Karpas-422 (cell line): ENCODE measurements at regions not wholly inside any gene's neighbourhood (a gene's known extent, or its start where the extent isn't known, plus 50 kb on each side); places are given as distances from the start of the nearest gene placed in this dataset.

Experiments used
- DNase-seq: peaks from one replicate; pipeline ENCODE4 v3.0.0-alpha.2; 2015
- H2AFZ ChIP-seq: fragments of 200-600 bp; sonication (generic); 2 replicates; pipeline ENCODE4 v1.6.1; 2014; ENCODE audit warnings: antibody characterized with exemption, low read length, mixed read lengths
- H3K27ac ChIP-seq: fragments of 200-600 bp; sonication (generic); 2 replicates; pipeline ENCODE4 v1.5.1; 2014; ENCODE audit warnings: mild to moderate bottlenecking, low read length, moderate library complexity
- H3K27me3 ChIP-seq: fragments of 200-600 bp; sonication (generic); 2 replicates; pipeline ENCODE4 v1.6.1; 2014; ENCODE audit warnings: low read length, mixed read lengths
- H3K36me3 ChIP-seq: fragments of 200-600 bp; sonication (generic); 2 replicates; pipeline ENCODE4 v1.6.1; 2014; ENCODE audit warnings: low read length, mixed read lengths; ENCODE audit not compliant: insufficient read depth
- H3K4me1 ChIP-seq: fragments of 200-600 bp; sonication (generic); 2 replicates; pipeline ENCODE4 v1.6.1; 2014; ENCODE audit warnings: mild to moderate bottlenecking, low read length, mixed read lengths
- H3K4me2 ChIP-seq: fragments of 200-600 bp; sonication (generic); 2 replicates; pipeline ENCODE4 v1.6.1; 2014; ENCODE audit warnings: low read length, low read depth, mild to moderate bottlenecking; ENCODE audit not compliant: poor library complexity, severe bottlenecking
- H3K4me3 ChIP-seq: fragments of 200-600 bp; sonication (generic); 2 replicates; pipeline ENCODE4 v1.5.1; 2014; ENCODE audit warnings: mild to moderate bottlenecking, antibody characterized with exemption, low read length, mixed read lengths
- H3K79me2 ChIP-seq: fragments of 200-600 bp; sonication (generic); 2 replicates; pipeline ENCODE4 v1.6.1; 2014; ENCODE audit warnings: mild to moderate bottlenecking, low read length, mixed read lengths
- H3K9ac ChIP-seq: fragments of 200-600 bp; sonication (generic); 2 replicates; pipeline ENCODE4 v1.6.0; 2014; ENCODE audit warnings: low read length
- H3K9me2 ChIP-seq: fragments of 200-600 bp; sonication (generic), shearing (Covaris generic); replicated peaks from 2 replicates; pipeline ENCODE4 v1.6.0; 2014; ENCODE audit warnings: mild to moderate bottlenecking, low read length, moderate library complexity; ENCODE audit not compliant: insufficient read depth
- H3K9me3 ChIP-seq: fragments of 300-700, 200-600 bp; sonication (generic); 2 replicates; pipeline ENCODE4 v1.6.1; 2014; ENCODE audit warnings: low read length, mixed read lengths
- H4K20me1 ChIP-seq: fragments of 200-600 bp; sonication (generic); 2 replicates; pipeline ENCODE4 v1.6.1; 2014; ENCODE audit warnings: mild to moderate bottlenecking, antibody characterized with exemption, low read length, low read depth; ENCODE audit not compliant: insufficient read depth

DNA sequence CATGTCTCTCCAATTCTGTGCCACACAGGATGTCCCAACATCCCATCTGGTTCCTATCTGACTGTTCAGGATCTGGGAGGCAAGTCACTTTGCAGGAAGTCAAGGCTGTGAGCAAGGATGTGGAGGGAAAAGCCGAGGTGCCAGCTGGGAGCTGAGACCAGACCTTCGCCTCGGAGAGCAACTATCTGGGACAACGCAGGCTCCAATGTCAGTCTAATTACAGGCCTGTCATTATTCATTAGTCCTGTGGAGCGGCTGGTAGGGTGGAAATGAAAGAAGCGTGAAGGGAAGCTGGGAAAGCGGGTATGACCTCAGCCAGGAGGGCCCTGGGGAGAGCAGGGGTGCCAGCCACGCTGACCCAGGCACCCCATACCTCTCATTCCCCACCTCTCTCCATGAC is 147.3 kb downstream of the UNC5CL start:
- no peaks in the 10 kb centered on the region for H3K9me2 ChIP-seq
- no peak overlapping the region for H3K4me3 ChIP-seq
- H4K20me1 ChIP-seq = no peaks in the 10 kb centered on the region
- H3K79me2 ChIP-seq = no peaks in the 10 kb centered on the region
- no peaks in the 10 kb centered on the region for H3K4me1 ChIP-seq
- H2AFZ ChIP-seq = no peak overlapping the region
- no peaks in the 10 kb centered on the region for H3K9me3 ChIP-seq
- H3K27me3 ChIP-seq = no peaks in the 10 kb centered on the region
- no peak for DNase-seq
- H3K9ac ChIP-seq = no peak overlapping the region
- H3K27ac ChIP-seq = no peak overlapping the region
- no peak overlapping the region for H3K4me2 ChIP-seq
- no peaks in the 10 kb centered on the region for H3K36me3 ChIP-seq

DNA sequence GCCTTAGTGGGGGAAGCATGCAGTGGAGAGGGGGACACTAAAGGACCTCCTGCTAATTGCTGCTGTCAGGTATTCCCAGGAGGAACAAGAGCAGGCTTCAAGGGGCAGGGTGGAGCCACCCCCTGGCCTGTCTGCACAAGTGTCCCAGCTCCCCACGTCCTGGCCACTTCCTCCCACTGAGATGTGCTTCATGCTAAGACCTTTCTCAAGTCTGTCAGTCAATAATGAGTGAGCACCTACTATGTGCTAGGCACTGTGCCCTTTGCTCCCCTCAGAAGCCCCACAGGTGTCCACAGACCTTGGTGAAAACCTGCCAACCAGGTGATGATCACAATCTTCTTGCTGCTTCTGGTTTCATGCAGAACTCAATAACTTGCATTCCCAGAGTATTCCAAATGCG is 147.9 kb downstream of the UNC5CL start:
- no peaks in the 10 kb centered on the region for H3K4me1 ChIP-seq
- no peaks in the 10 kb centered on the region for H3K27me3 ChIP-seq
- H3K4me3 ChIP-seq = no peak overlapping the region
- H3K36me3 ChIP-seq = no peaks in the 10 kb centered on the region
- DNase-seq = no peak
- H3K79me2 ChIP-seq = no peaks in the 10 kb centered on the region
- H4K20me1 ChIP-seq = no peaks in the 10 kb centered on the region
- H3K9me3 ChIP-seq = no peaks in the 10 kb centered on the region
- H2AFZ ChIP-seq = no peak overlapping the region
- H3K9me2 ChIP-seq = no peaks in the 10 kb centered on the region
- H3K4me2 ChIP-seq = no peak overlapping the region
- H3K27ac ChIP-seq = no peak overlapping the region
- no peak overlapping the region for H3K9ac ChIP-seq

DNA sequence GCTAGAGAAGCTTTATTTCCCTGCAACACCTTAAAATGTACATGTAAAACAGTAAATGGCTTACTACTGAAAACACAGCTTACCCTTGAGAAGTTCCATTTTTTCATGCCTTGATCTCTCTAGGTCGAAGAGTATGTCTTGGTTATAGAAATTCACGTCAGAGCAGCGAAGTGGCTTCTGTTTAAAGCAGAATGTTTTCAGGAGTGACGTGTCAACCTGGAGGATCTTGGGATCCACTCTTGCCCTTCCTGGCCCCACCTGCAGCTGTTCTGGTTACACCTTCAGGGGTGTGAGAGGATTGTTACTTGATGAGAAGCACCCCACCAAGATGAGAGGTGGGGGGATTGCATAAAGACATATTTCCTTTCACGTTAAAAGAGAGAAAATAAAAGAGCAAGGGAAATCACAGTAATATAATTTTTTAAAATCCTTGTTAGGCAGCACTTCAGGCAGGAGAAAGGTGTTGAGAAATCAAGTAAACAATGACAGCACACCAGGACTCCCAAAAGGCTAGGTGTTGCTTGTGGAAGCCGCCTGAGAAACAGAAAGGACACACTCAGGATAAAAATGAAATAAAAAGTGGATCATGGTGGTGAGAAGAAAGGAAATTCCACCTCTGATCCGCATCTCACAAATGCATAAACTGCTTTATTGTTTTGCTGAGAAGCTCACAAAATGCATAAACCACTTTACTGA is 149.7 kb downstream of the UNC5CL start:
- no peak overlapping the region for H3K4me2 ChIP-seq
- no peak overlapping the region for H3K9ac ChIP-seq
- no peaks in the 10 kb centered on the region for H3K79me2 ChIP-seq
- no peaks in the 10 kb centered on the region for H3K27me3 ChIP-seq
- DNase-seq = no peak
- no peaks in the 10 kb centered on the region for H3K9me2 ChIP-seq
- no peak overlapping the region for H2AFZ ChIP-seq
- H3K4me3 ChIP-seq = no peak overlapping the region
- no peaks in the 10 kb centered on the region for H3K36me3 ChIP-seq
- no peaks in the 10 kb centered on the region for H3K9me3 ChIP-seq
- no peaks in the 10 kb centered on the region for H3K4me1 ChIP-seq
- H3K27ac ChIP-seq = no peak overlapping the region
- H4K20me1 ChIP-seq = no peaks in the 10 kb centered on the region

DNA sequence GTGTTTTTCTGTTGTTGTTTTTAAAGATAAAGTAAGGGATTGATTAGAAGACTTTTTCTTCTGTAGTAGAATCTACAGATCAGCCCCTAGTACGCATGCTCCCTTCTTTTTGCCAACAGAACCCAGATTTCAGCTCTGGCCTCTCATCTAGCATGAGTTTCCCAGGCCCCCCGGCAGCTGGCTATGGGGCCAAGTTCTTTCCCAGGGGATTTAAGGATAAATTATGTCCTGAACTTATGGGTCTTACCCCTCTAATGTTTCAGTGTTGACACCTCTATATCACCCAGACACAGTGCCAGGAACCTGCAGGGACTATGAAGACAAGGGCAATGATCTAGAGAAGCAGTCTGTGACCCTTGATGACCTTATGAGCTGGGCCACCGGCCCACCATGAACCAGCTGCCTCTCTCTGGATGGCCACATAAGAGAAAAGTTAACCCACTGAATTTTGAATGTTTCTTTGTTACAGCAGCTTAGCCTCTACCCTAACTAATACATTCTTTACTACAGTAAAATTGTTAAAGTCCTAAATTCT is 150.5 kb downstream of the UNC5CL start:
- H3K27ac ChIP-seq = no peak overlapping the region
- no peak overlapping the region for H3K4me2 ChIP-seq
- no peaks in the 10 kb centered on the region for H3K4me1 ChIP-seq
- DNase-seq = no peak
- no peaks in the 10 kb centered on the region for H3K36me3 ChIP-seq
- H3K27me3 ChIP-seq = no peaks in the 10 kb centered on the region
- no peaks in the 10 kb centered on the region for H3K9me2 ChIP-seq
- no peaks in the 10 kb centered on the region for H3K9me3 ChIP-seq
- no peak overlapping the region for H3K9ac ChIP-seq
- no peaks in the 10 kb centered on the region for H4K20me1 ChIP-seq
- H3K79me2 ChIP-seq = no peaks in the 10 kb centered on the region
- no peak overlapping the region for H3K4me3 ChIP-seq
- H2AFZ ChIP-seq = no peak overlapping the region

DNA sequence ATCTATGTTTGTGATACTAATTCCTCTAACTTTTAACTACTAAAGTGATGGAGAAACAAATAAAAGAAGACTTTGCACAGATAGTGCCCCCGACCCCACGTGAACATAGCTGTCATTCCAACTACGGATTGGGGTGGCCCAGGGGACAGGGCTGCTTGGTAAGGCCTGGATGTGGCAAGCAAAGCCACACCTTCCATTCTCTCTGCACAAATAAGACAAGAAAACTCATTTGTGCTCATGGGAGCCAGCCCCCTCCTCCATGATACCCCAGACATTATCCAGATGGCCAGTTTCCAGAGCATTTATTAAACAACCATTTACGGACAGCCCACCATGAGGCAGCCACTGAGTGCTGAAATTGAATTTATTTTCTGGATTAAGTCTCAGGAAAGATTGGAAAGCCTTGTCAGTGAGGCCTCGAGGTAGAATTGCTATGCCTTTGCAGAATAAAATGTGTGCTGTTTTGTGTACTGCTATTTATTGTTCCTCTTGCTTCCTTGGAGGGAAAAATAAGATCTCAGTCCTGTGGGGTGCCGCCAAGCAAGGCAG is 151.2 kb downstream of the UNC5CL start:
- no peak overlapping the region for H3K4me3 ChIP-seq
- no peaks in the 10 kb centered on the region for H3K4me1 ChIP-seq
- no peak overlapping the region for H3K9ac ChIP-seq
- no peak overlapping the region for H2AFZ ChIP-seq
- no peaks in the 10 kb centered on the region for H4K20me1 ChIP-seq
- H3K79me2 ChIP-seq = no peaks in the 10 kb centered on the region
- H3K4me2 ChIP-seq = no peak overlapping the region
- H3K9me2 ChIP-seq = no peaks in the 10 kb centered on the region
- H3K9me3 ChIP-seq = no peaks in the 10 kb centered on the region
- H3K36me3 ChIP-seq = no peaks in the 10 kb centered on the region
- H3K27me3 ChIP-seq = no peaks in the 10 kb centered on the region
- no peak for DNase-seq
- H3K27ac ChIP-seq = no peak overlapping the region

DNA sequence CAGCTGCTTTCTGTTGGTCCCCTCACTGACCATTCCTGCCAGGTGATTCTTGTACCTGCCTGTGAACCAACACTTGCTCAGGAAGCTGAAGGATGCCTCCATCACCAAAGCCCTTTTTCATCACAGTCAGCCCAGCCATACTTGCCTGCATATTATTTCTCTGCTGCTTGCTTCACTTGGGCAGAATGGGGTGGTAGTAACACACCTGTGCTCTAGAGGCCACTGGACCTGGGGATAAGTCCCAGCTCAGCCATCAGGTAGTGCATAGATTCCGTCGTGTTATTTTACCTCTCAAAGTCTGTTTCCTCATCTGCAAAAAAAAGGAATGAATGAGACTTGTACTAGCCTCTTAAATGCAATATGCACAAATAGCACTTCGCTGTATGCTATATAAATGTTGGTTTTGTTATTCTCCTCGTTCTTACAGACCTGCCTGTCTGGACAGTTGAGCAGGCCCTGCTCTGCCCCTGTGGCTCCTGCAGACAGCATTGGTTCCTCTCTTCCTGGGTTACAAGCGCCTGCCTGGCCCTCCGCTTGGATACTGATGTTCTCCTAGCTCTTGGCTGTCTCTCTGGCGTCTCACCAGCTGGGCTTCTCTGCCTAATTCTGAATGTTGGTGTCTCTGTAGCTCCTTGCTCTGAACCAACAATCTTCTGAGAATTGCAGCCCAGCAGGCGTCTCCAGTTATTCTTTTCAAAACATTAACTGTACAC is 151.8 kb downstream of the UNC5CL start:
- Histone ChIP-seq H3K9me3 (no peaks in the 10 kb centered on the region), H4K20me1 (no peaks in the 10 kb centered on the region), H3K27me3 (no peaks in the 10 kb centered on the region), H3K36me3 (no peaks in the 10 kb centered on the region), H3K9me2 (no peaks in the 10 kb centered on the region), H2AFZ (no peak overlapping the region), H3K27ac (no peak overlapping the region), H3K79me2 (no peaks in the 10 kb centered on the region), H3K4me2 (no peak overlapping the region), H3K9ac (no peak overlapping the region), H3K4me1 (no peaks in the 10 kb centered on the region), H3K4me3 (no peak overlapping the region)
- no peak for DNase-seq

DNA sequence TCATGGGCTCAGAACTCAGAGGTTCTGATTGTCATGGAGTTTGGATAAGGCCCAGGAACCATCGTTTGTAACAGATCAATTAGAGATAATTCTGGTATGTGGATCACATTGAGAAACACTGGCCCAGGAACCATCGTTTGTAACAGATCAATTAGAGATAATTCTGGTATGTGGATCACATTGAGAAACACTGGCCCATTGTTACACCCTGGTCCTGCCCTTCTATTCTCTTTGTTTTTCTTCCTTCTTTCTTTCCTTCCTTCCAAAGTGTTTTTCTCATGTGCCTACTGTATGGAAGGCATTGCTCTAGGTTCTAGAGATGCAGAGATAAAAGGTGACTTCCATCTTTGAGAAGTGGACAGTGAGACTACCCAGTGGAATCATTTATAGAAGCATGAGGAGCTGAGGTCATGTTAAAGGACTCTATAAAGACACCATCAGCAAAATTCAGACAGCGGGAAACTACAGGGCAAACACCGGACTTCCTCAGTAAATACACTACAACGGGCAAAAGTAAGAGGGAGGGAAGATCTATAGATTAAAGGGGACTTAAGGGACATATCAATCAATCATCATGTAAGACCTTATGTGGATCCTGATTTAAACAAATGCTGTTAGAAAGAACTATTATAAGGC is 153.8 kb downstream of the UNC5CL start:
- no peak overlapping the region for H3K4me2 ChIP-seq
- no peaks in the 10 kb centered on the region for H3K9me3 ChIP-seq
- no peaks in the 10 kb centered on the region for H3K27me3 ChIP-seq
- H3K9me2 ChIP-seq = no peaks in the 10 kb centered on the region
- H4K20me1 ChIP-seq = no peaks in the 10 kb centered on the region
- no peak overlapping the region for H2AFZ ChIP-seq
- no peaks in the 10 kb centered on the region for H3K36me3 ChIP-seq
- H3K4me3 ChIP-seq = no peak overlapping the region
- DNase-seq = no peak
- no peak overlapping the region for H3K9ac ChIP-seq
- H3K27ac ChIP-seq = no peak overlapping the region
- H3K4me1 ChIP-seq = no peaks in the 10 kb centered on the region
- H3K79me2 ChIP-seq = no peaks in the 10 kb centered on the region

DNA sequence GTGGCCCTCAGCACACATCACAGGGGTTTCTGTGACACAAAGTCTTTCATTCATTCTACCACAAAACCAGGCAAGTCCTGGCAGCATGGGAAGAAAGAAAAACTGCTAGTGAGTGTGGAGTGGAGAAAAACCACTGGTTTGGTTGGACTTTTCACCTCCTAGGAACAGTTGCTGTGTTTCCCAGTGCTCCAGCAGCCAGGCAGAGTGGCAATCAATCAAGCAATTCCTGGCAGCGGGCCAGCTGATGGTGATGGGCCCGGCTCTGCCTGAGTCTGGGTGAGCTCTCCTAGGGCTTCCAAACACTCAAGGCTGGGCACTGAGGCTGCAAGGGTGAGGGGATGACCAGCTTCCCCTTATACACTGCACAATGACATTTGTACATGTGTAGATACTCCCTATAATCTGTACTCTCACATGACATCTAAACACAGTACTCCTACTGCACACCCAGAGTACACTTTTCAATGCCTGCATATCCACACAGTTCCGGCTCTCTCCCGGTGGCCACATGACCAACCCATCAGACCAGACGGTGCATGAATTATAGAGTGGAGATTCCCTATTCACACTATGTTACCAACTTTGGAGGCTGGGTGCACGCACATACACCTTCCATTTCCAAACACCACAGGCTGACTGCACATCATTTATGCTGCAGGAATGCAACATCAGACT is 156.6 kb downstream of the UNC5CL start:
- Histone ChIP-seq H3K9me3 (no peaks in the 10 kb centered on the region), H3K9ac (no peak overlapping the region), H3K4me3 (no peak overlapping the region), H3K4me1 (no peaks in the 10 kb centered on the region), H3K27me3 (no peaks in the 10 kb centered on the region), H3K79me2 (no peaks in the 10 kb centered on the region), H3K9me2 (no peaks in the 10 kb centered on the region), H2AFZ (no peak overlapping the region), H3K27ac (no peak overlapping the region), H3K4me2 (no peak overlapping the region), H3K36me3 (no peaks in the 10 kb centered on the region), H4K20me1 (no peaks in the 10 kb centered on the region)
- DNase-seq = no peak
